WI38 (cell line): ENCODE measurements at regions not wholly inside any gene's neighbourhood (a gene's known extent, or its start where the extent isn't known, plus 50 kb on each side); places are given as distances from the start of the nearest gene placed in this dataset.

Experiments
- H3K4me3 ChIP-seq: 2 replicates; pipeline ENCODE4 v1.5.1; 2011; ENCODE audit warnings: low read depth, mild to moderate bottlenecking, control low read depth, low read length
- CTCF ChIP-seq: IDR thresholded peaks from 2 replicates; pipeline ENCODE4 v1.5.1; 2012; ENCODE audit warnings: low read depth, mild to moderate bottlenecking, control low read depth, low read length

DNA sequence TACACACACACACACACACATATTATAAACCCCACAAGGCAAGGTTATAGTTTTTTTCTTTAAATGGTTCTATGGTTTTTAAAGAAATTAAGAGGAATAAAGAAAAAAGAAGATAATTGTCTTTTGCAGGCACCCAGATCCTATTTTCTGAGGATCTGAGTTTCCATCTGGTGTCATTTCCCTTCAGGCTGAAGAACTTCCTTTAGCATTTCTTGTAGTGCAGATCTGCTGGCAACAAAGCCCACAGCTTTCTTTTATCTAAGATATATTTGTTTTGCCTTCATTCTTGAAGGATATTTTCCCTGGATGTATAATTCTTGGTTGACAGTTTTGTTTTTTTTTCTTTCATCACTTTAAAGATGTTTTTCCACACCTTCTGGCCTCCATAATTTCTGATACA lies 57.6 kb upstream of the PMEPA1 start:
- TF ChIP-seq CTCF = no peak

DNA sequence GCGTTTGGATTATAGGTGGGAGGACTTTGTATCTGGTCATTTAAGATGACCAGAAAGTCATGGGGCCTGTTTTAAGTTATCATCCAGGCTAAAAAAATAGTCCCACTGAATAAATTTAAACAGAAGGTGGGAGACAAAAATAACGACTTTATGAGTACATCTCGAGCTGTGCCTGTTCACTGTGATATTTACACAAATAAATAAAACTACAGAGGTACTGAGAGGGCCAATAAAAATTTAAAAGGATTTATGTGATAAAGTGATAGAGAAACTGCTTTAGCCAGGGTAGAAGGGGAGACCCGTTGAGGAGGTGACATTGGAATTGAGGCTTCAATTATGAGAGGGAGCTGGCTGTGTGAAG lies 53.4 kb upstream of the PMEPA1 start:
- H3K4me3 ChIP-seq = no peak overlapping the region
- no peak for TF ChIP-seq CTCF

More for the DNA sequence above, 57.6 kb upstream of the PMEPA1 start:
- H3K4me3 ChIP-seq = no peak overlapping the region

DNA sequence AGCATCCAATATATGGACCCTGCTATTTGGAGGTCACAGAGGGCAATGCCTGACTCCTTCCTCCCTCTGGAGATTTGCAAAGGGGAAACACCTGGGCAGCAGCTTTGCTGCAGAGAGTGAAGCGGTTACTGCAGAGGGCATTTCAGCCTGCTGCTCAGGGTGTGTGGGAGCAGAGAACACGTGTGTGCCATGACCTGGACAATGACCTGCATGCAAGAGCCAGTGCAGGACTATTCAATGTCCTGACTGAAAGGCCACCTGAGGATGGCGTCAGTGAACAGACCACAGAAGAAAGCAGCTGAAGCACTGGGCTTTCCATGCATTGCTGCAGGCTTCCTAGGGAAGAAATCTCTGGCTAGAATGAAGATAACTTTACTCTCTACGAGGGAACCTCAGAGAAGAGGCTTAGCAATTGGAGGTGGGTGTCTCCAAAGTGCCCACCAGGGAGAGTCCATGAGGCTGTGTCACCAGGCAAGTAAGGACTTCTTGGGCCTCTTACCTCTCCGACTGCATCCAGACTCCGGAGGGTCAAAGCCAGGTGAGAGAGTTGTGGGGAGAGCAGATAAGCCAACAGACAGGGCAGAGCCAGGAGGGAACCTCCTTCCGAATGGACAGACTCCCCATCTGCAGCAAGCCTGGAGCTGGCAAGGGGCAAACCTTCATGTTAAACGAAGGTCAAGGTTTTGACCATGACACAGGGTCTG lies 52.9 kb upstream of the PMEPA1 start:
- H3K4me3 ChIP-seq = no peak overlapping the region
- TF ChIP-seq CTCF = no peak

DNA sequence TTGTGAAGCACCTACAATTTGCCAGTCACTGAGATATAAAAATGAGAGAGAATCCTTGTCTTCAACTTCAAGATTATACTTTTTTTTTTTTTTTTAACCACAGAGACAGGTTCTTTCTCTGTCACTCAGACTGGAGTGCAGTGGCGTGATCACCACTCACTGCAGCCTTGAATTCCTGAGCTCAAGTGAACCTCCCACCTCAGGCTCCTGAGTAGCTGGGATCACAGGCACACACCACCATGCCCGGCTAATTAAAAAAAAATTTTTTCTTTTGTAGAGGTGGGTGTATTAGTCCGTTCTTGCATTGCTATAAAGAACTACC lies 51.6 kb upstream of the PMEPA1 start:
- no peak overlapping the region for H3K4me3 ChIP-seq
- no peak for TF ChIP-seq CTCF

DNA sequence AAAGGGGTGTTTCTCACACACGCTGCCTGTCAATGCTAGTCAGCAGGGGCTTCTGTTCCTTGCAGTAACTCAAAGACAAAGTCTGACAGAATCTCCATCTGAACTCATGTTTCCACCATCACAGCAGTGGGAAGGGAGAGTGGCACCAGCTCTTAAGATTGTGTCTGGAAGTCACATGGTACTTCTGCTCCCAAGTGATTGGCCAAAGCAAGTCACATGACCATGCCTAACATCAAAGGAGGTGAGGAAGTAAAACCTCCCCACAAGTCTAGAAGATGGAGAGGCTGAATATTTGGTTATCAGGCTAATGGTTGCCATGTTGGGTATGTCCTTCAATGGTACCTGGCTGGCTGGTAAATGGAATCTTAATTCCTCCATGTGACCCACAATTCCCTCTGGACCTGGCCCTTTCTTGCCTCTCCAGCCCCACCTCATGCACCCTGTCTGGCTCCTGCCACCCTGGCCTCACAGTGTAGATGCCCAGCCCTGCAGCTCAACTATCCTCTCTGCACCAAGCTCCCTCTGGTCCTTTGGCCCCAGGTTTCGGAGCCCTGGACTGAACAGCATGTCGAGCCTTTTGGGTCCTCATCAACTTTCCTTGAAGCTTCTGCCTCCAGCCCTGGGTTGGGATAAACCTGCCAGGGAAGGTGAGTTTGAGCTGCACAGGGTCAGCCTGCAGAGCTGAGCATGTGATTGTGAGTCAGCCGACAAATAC lies 51.0 kb upstream of the PMEPA1 start:
- no peak for TF ChIP-seq CTCF
- no peak overlapping the region for H3K4me3 ChIP-seq

DNA sequence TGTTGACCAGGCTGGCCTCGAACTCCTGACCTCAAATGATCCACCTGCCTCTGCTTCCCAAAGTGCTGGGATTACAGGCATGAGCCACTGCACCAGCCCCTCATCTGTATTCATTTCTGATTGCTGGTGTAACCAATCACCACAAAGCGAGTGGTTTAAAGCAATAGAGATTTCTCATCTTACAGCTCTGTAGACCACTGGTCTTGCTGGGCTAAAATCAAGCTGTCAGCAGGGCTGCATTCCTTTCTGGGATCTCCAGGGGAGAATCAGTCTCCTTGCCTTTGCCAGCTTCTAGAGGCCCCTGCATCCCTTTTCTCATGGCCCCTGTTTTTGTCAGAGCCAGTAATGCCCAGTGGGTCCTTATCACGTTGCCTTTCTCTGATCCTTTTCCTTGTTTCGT lies 49.9 kb upstream of the PMEPA1 start:
- TF ChIP-seq CTCF = no peak

More for the DNA sequence above, 49.9 kb upstream of the PMEPA1 start:
- H3K4me3 ChIP-seq = no peak overlapping the region
